DND-41 (cell line): ENCODE measurements at regions not wholly inside any gene's neighbourhood (a gene's known extent, or its start where the extent isn't known, plus 50 kb on each side); places are given as distances from the start of the nearest gene placed in this dataset.
A peak's percentile ranks its signal among the peaks of the same experiment; 100 is the strongest.

Experiments
- ATAC-seq: fragments of 200-7000 bp; cut with Tn5 transposase; 3 replicates; pipeline ENCODE4 v1.9.1; 2021; ENCODE audit warnings: low read depth; ENCODE audit not compliant: insufficient read depth
- DNase-seq: peaks from one replicate; pipeline ENCODE4 v3.0.0-alpha.2; 2020
- H2AFZ ChIP-seq: 2 replicates; pipeline ENCODE4 v1.6.0; 2012; ENCODE audit warnings: low read depth, low read length
- H3K27ac ChIP-seq: 2 replicates; pipeline ENCODE4 v1.5.1; 2012; ENCODE audit warnings: low read length, inconsistent platforms
- H3K27me3 ChIP-seq: fragments of 200-600 bp; sonication (generic); 2 replicates; pipeline ENCODE4 v1.6.0; 2012; ENCODE audit warnings: low read length, mild to moderate bottlenecking, inconsistent platforms; ENCODE audit not compliant: insufficient read depth, poor library complexity
- H3K36me3 ChIP-seq: 2 replicates; pipeline ENCODE4 v1.5.1; 2012; ENCODE audit warnings: low read length, inconsistent platforms; ENCODE audit not compliant: insufficient read depth
- H3K4me1 ChIP-seq: 2 replicates; pipeline ENCODE4 v1.5.1; 2012; ENCODE audit warnings: mild to moderate bottlenecking, low read length; ENCODE audit not compliant: insufficient read depth
- H3K4me2 ChIP-seq: 2 replicates; pipeline ENCODE4 v1.6.0; 2012; ENCODE audit warnings: mild to moderate bottlenecking, moderate library complexity, low read length, inconsistent platforms; ENCODE audit not compliant: insufficient read depth
- H3K4me3 ChIP-seq, 2 experiments: fragments of 200-600 bp in 1 of 2; shearing (Covaris generic) in 1 of 2; 2 replicates each; pipeline ENCODE4 v1.5.1; 2012 to 2016; ENCODE audit warnings: inconsistent platforms in 2 of 2, low read length in 2 of 2, mild to moderate bottlenecking in 2 of 2, low read depth in 1 of 2, moderate library complexity in 1 of 2
- H3K79me2 ChIP-seq: 2 replicates; pipeline ENCODE4 v1.6.0; 2012; ENCODE audit warnings: low read length, inconsistent platforms; ENCODE audit not compliant: insufficient read depth
- H3K9ac ChIP-seq: 2 replicates; pipeline ENCODE4 v1.6.0; 2012; ENCODE audit warnings: low read depth, mild to moderate bottlenecking, inconsistent platforms, low read length, moderate library complexity
- H3K9me3 ChIP-seq: 2 replicates; pipeline ENCODE4 v1.5.1; 2012; ENCODE audit warnings: low read length, moderate library complexity, mild to moderate bottlenecking, inconsistent platforms; ENCODE audit not compliant: insufficient read depth, severe bottlenecking
- H4K20me1 ChIP-seq: 2 replicates; pipeline ENCODE4 v1.6.0; 2012; ENCODE audit warnings: low read length; ENCODE audit not compliant: insufficient read depth
- CTCF ChIP-seq: IDR thresholded peaks from 2 replicates; pipeline ENCODE4 v1.5.1; 2012; ENCODE audit warnings: borderline replicate concordance, low read length, moderate library complexity, mild to moderate bottlenecking; ENCODE audit not compliant: poor library complexity, severe bottlenecking; ENCODE audit errors: extremely low read depth
- EZH2 ChIP-seq: IDR thresholded peaks from 3 replicates; pipeline ENCODE4 v1.6.1; 2012; ENCODE audit warnings: borderline replicate concordance, low read depth, mild to moderate bottlenecking, moderate library complexity, low read length, inconsistent platforms; ENCODE audit not compliant: severe bottlenecking

DNA sequence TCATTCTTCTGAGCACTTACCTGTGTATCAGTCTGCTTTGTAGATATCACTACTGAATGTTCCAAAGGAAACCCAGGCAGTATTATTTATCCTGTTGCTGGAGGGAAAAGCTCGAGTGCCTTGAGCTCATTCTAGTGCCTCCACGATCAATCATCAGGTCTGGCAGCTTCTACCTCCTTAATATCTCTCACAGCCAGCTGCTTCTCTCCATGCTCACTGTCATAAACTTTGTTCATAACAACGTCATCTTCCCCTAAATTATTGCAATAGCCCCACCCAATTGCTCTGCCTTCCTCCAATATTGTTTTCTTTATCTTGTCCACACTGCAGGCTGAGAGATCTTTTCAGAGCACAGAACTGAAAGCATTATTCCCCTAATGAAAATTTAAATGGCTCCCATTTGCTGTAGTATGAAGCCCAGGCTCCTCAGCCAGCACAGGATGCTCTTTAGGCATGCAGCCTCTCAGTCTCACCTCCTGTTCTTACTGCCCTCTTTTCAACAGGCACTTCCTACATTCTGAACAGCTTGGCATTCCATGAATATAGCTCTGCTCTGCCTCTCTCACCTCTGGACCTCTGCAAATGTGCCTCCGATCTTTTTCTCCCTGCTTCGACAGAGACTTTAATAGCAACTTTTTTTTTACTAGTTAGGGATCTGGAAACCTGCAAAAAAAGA lies 504.2 kb upstream of the IGFBP7 start:
- Histone ChIP-seq H4K20me1 (no peaks in the 10 kb centered on the region), H3K27ac (no peak overlapping the region), H3K9me3 (no peaks in the 10 kb centered on the region), H3K36me3 (no peaks in the 10 kb centered on the region), H3K4me2 (no peak overlapping the region), H3K27me3 (no peaks in the 10 kb centered on the region), H3K9ac (no peak overlapping the region), H3K4me3 (no peak overlapping the region), H2AFZ (no peak overlapping the region), H3K4me1 (no peaks in the 10 kb centered on the region), H3K79me2 (no peaks in the 10 kb centered on the region)
- ATAC-seq: no peak
- no peak for DNase-seq
- TF ChIP-seq CTCF (no peak), EZH2 (no peak)

- Histone ChIP-seq H3K4me2 (no peak overlapping the region), H3K4me3 (no peak overlapping the region), H3K27ac (no peak overlapping the region), H3K27me3 (no peaks in the 10 kb centered on the region), H4K20me1 (no peaks in the 10 kb centered on the region), H2AFZ (no peak overlapping the region), H3K79me2 (no peaks in the 10 kb centered on the region), H3K9ac (no peak overlapping the region), H3K36me3 (no peaks in the 10 kb centered on the region), H3K4me1 (no peaks in the 10 kb centered on the region), H3K9me3 (no peaks in the 10 kb centered on the region)
- TF ChIP-seq CTCF: peak; percentile 16
- TF ChIP-seq EZH2: no peak
- DNase-seq (no peak), ATAC-seq (no peak)
Observed at GRCh38 chr4:57612279-57612678, 502.1 kb upstream of the IGFBP7 start.

DNA sequence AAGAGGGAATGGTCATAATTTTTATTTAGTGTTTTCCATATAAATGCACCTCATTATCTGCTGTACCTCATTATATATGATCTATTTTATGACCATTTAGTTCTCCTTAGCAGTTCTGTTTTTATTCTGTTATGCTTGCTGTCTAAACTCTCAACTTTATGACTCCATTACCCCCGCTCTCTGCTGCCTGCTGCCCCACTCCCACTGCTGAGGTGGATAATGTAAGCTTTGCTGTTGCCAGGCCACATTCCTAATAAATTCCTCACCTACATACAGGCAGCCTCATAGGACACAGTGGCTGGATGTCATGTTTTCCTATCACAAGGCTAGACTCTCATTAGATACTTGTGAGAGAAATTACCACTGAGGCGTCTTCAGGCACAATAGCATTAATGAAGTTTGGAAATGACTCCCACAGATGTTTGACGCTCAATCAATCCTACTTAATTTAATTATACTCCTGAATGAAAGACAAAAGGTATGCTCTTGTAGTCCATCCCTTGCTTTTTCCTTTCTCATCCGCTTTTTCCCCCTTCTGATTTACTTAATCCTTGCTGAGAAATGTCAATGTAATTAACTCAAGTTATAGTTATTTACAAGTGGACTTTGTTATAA lies 497.5 kb upstream of the IGFBP7 start:
- ATAC-seq (no peak), DNase-seq (no peak)
- no peak overlapping the region for H3K4me2 ChIP-seq
- H3K79me2 ChIP-seq: no peaks in the 10 kb centered on the region
- H2AFZ ChIP-seq: no peak overlapping the region
- H3K27ac ChIP-seq: no peak overlapping the region
- H3K9ac ChIP-seq: no peak overlapping the region
- TF ChIP-seq CTCF (no peak), EZH2 (no peak)
- no peaks in the 10 kb centered on the region for H3K36me3 ChIP-seq
- no peaks in the 10 kb centered on the region for H3K9me3 ChIP-seq
- no peak overlapping the region for H3K4me3 ChIP-seq
- H3K4me1 ChIP-seq: no peaks in the 10 kb centered on the region
- H3K27me3 ChIP-seq: no peaks in the 10 kb centered on the region
- H4K20me1 ChIP-seq: no peaks in the 10 kb centered on the region
